Immature natural killer cell (primary cell): ENCODE measurements at regions not wholly inside any gene's neighbourhood (a gene's known extent, or its start where the extent isn't known, plus 50 kb on each side); places are given as distances from the start of the nearest gene placed in this dataset.
"Not testable (repeated sequence)": the region's sequence is repeated elsewhere in the genome, so short reads cannot be mapped to it uniquely, and the experiment has no call there.

Source experiments
- DNase-seq, 3 donors: peaks; one replicate each; pipeline ENCODE4 v3.0.0; 2022; ENCODE audit warnings: mixed read lengths in 1 of 3
- H3K27ac Mint-ChIP-seq, 6 donors: one replicate each; pipeline ENCODE4 v1.8.0; 2020; ENCODE audit warnings: mixed read lengths in 6 of 6, mild to moderate bottlenecking in 5 of 6, inconsistent platforms in 4 of 6, moderate library complexity in 3 of 6
- H3K27me3 Mint-ChIP-seq, 3 donors: one replicate each; pipeline ENCODE4 v1.8.0; 2020 to 2021; ENCODE audit warnings: low read depth in 3 of 3, mild to moderate bottlenecking in 3 of 3, mixed read lengths in 3 of 3, moderate library complexity in 3 of 3, inconsistent platforms in 1 of 3
- H3K36me3 Mint-ChIP-seq, 3 donors: one replicate each; pipeline ENCODE4 v1.8.0; 2020; ENCODE audit warnings: mixed read lengths in 3 of 3, inconsistent platforms in 2 of 3, mild to moderate bottlenecking in 2 of 3
- H3K4me1 Mint-ChIP-seq, 2 donors: one replicate each; pipeline ENCODE4 v1.8.0; 2020; ENCODE audit warnings: inconsistent platforms in 2 of 2, mild to moderate bottlenecking in 2 of 2, mixed read lengths in 2 of 2, moderate library complexity in 1 of 2
- H3K4me3 Mint-ChIP-seq, 5 donors: one replicate each; pipeline ENCODE4 v1.8.0; 2020; ENCODE audit warnings: mild to moderate bottlenecking in 5 of 5, mixed read lengths in 5 of 5, inconsistent platforms in 3 of 5, moderate library complexity in 3 of 5
- H3K9me3 Mint-ChIP-seq, 6 donors: one replicate each; pipeline ENCODE4 v1.8.0; 2020; ENCODE audit warnings: mild to moderate bottlenecking in 6 of 6, mixed read lengths in 6 of 6, inconsistent platforms in 4 of 6, moderate library complexity in 3 of 6

DNA sequence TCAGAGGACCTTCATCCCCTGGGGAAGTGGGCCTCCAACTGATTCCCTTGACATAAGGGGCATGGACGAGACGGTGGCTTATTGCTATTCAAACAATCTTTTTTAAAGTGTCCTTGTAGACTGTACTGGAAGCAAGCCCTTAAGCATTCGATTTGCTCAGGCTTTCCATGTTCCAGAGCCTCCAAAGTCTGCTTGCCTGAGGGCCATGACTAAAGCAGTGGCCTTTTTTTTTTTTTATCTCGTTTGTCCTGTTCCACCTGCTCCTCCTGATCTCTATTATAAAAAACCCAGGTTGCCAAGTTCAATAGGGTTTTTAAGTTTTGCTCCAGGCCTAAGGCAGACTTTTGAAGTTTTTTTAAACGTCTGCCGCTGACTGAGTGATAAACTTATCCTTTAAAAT, 103.7 kb upstream of the AADAT start:
- H3K4me1 Mint-ChIP-seq = no peaks in the 10 kb centered on the region
- no peak overlapping the region for H3K4me3 Mint-ChIP-seq
- H3K27ac Mint-ChIP-seq = no peak overlapping the region

DNA sequence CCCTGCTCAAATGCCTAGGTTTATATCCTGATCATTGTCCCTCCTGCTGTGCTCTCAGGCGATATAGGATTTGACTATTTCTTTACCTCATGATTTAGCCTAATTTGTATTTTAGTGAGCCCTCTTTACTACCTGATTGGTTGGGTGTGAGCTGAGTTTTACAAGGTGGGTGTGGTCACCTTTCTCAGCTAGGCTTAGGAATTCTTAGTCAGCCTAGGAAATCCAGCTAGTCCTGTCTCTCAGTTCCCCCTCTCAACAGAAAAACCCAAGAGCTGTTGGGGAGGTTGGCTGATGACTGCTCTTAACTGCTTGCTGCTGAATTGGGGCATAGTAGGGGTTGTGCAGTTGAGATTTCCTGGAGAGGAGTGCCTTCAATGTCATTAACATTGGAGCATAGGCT, 100.5 kb upstream of the AADAT start:
- Mint-ChIP-seq H3K4me1 (no peaks in the 10 kb centered on the region), H3K4me3 (no peak overlapping the region), H3K36me3 (no peaks in the 10 kb centered on the region)

More for the DNA sequence above, 103.7 kb upstream of the AADAT start:
- Mint-ChIP-seq H3K36me3 (no peaks in the 10 kb centered on the region), H3K27me3 (peaks cover 0 to 4% (median 3%) of the 10 kb centered on the region in 3 donors), H3K9me3 (peaks cover 0 to 5% (median 2%) of the 10 kb centered on the region in 6 donors)
- DNase-seq = no peak

DNA sequence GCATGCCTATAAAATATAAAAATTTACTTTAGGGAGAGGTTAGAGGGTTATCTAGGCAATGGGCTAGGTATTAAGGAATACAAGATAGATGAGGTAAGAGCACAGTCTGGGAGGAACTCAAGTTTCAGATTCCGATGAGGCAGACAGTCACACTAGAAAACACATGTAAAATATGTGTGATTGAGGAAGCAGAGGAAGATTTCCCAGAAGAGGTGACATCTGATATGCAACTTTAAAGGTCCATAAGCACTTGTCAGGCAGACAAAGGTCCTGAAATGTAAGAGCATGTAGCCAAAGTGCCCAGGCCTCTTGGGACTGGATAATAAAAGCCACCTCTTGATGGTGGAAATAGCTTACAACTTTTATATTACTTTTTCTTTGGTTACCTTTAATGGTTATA, 81.1 kb upstream of the AADAT start:
- no peaks in the 10 kb centered on the region for H3K4me1 Mint-ChIP-seq
- H3K27me3 Mint-ChIP-seq = peaks cover 0 to 3% (median 1%) of the 10 kb centered on the region in 3 donors
- H3K27ac Mint-ChIP-seq = no peak overlapping the region
- H3K4me3 Mint-ChIP-seq = no peak overlapping the region
- no peak for DNase-seq
- no peaks in the 10 kb centered on the region for H3K36me3 Mint-ChIP-seq
- peaks cover 0 to 4% (median 2%) of the 10 kb centered on the region in 6 donors for H3K9me3 Mint-ChIP-seq

More for the DNA sequence above, 100.5 kb upstream of the AADAT start:
- Mint-ChIP-seq H3K27ac (no peak overlapping the region), H3K27me3 (peaks cover 0 to 2% (median 2%) of the 10 kb centered on the region in 3 donors), H3K9me3 (peaks cover 0 to 6% (median 2%) of the 10 kb centered on the region in 6 donors)
- no peak for DNase-seq

DNA sequence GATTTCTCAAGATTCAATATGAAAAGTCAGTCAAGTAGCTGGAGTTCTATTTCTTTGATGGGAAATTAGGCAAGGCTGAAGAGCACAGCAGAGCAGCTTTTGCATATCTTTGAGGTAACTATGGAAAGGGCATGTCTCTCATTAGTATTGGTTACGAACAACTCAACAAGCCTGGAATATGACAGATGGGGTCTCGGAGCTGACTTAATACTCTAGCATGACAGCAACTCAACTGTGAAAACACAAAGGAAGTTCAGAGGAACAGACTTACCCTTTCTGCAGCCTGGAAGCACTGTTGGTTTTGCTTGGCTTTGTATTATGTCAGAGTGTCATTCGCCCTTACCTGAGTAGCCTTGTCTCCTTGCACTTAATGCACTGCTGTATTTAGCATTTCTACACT, 79.9 kb upstream of the AADAT start:
- Mint-ChIP-seq H3K4me3 (no peak overlapping the region), H3K27me3 (peaks cover 0 to 3% (median 1%) of the 10 kb centered on the region in 3 donors), H3K9me3 (peaks cover 0 to 4% (median 2%) of the 10 kb centered on the region in 6 donors), H3K27ac (no peak overlapping the region), H3K4me1 (no peaks in the 10 kb centered on the region), H3K36me3 (no peaks in the 10 kb centered on the region)
- DNase-seq = no peak

DNA sequence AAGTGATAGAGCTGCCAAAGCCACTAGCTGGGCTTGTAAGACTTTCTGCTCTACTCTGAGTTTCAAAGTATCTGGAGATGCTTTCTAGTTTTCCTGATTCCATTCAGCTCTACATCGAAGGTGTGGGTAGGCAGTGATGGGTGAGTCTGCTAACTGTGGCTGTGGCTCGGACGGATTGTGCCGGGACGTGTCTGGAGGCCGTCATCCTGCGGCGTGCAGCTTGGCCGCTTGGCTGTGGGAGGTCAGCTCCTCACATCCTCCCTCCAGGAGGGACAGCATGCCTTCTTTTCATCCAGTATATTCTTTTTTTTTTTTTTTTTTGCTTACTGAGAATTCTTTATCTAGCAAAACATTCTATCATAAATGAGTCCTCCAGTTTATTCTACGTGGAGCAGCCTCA, 77.9 kb upstream of the AADAT start:
- Mint-ChIP-seq H3K36me3 (no peaks in the 10 kb centered on the region), H3K27ac (no peak overlapping the region), H3K4me1 (no peaks in the 10 kb centered on the region), H3K4me3 (no peak overlapping the region), H3K9me3 (peaks cover 0 to 7% (median 2%) of the 10 kb centered on the region in 6 donors), H3K27me3 (peaks cover 0 to 5% (median 1%) of the 10 kb centered on the region in 3 donors)
- DNase-seq = no peak

DNA sequence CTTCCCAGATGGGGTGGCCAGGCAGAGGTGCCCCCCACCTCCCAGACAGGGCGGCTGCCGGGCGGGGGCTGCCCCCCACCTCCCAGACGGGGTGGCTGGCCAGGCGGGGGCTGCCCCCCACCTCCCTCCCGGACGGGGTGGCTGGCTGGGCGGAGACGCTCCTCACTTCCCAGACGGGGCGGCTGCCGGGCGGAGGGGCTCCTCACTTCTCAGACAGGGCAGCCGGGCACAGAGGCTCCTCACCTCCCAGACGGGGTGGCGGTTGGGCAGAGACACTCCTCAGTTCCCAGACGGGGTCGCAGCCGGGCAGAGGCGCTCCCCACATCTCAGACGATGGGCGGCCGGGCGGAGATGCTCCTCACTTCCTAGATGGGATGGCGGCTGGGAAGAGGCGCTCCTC, 76.4 kb upstream of the AADAT start:
- H3K27me3 Mint-ChIP-seq, H3K4me3 Mint-ChIP-seq, H3K9me3 Mint-ChIP-seq, H3K4me1 Mint-ChIP-seq, DNase-seq, H3K36me3 Mint-ChIP-seq, H3K27ac Mint-ChIP-seq: not testable (repeated sequence)

DNA sequence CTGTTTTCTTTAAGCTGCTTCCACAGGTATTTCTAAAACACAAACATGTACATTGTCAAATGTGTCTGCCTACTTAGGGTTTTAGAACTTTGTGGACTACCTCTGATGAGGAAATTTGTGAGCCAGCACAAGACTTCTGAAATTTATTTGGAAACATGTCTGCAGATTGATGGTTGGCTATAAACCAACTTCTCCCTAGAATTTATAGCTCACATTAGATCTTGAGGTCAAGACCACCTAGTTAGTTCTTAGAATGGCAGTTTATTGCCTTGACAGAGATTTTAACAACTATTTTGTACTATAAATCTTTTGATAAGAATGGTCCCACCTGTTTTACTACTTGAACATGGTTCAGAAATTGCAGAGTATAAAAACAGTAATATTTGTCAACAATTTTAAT, 72.7 kb upstream of the AADAT start:
- Mint-ChIP-seq H3K4me1 (no peaks in the 10 kb centered on the region), H3K27ac (no peak overlapping the region), H3K36me3 (no peaks in the 10 kb centered on the region), H3K4me3 (no peak overlapping the region), H3K27me3 (peaks cover 1 to 7% (median 2%) of the 10 kb centered on the region in 3 donors), H3K9me3 (peaks cover 0 to 7% (median 5%) of the 10 kb centered on the region in 6 donors)
- no peak for DNase-seq

DNA sequence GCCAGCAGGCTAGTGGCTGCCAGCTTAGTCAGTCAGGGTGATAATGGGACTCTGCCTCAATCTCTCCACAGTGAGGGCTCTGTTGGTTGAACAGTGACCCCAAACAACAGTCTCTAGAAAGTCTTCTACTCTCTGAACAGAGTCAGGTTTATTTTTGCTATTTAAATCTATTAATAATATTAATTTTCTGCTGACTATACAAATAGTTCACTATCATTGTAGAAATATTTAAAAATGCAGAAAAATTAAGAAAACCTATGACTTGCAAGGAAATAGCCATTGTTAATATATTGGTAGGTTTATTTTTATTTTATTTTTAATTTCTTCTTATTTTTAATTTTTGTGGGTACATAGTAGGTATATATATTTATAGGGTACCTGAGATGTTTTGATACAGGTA, 67.9 kb upstream of the AADAT start:
- Mint-ChIP-seq H3K36me3 (no peaks in the 10 kb centered on the region), H3K4me1 (no peaks in the 10 kb centered on the region), H3K27me3 (peaks cover 4 to 7% (median 4%) of the 10 kb centered on the region in 3 donors), H3K9me3 (peaks cover 0 to 18% (median 4%) of the 10 kb centered on the region in 6 donors), H3K4me3 (no peak overlapping the region), H3K27ac (no peak overlapping the region)
- no peak for DNase-seq

DNA sequence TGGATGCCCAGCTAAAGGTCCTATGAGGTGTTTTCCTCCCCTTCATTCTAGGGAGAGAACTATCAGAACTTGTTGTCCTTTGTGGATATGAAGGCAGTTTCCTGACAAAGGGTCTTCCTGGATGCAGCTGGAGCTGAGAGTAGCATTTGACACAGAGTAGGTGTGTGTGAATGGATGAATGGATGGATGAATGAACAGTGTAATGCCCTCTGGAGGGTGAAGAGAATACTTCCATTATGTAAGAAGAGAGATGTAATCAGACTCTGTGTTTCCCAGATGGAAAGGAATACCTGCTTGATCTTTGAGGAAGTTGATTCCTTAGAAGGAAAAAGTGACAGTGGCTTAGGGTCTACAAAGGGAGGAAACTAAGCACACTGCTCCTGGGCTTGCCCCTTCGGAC, 55.4 kb upstream of the AADAT start:
- no peak for DNase-seq
- no peaks in the 10 kb centered on the region for H3K36me3 Mint-ChIP-seq
- H3K4me1 Mint-ChIP-seq = no peaks in the 10 kb centered on the region
- no peak overlapping the region for H3K27ac Mint-ChIP-seq
- no peak overlapping the region for H3K4me3 Mint-ChIP-seq
- H3K27me3 Mint-ChIP-seq = no peaks in the 10 kb centered on the region
- peaks cover 0 to 1% (median 0%) of the 10 kb centered on the region in 6 donors for H3K9me3 Mint-ChIP-seq

DNA sequence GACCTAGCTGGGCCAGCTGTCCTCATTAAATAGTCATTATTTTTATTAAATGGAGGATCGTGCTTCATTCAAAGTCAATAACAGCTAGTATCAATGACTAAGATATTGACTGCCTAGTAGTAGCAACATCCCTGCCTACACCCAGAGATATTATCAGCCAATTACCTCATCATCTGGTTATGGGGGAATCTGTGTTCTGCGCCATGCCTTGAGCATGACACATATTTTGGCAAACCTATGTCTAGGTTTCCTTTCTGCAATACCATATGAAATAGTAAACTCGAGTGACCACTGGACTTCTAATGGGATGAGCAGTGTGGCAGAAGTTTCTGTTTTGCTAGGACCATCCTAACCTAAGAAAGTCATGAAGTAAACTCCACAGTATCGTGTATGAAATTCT, 50.0 kb upstream of the AADAT start:
- Mint-ChIP-seq H3K36me3 (no peaks in the 10 kb centered on the region), H3K4me3 (no peak overlapping the region)

More for the DNA sequence above, 50.0 kb upstream of the AADAT start:
- no peak for DNase-seq
- H3K27ac Mint-ChIP-seq = no peak overlapping the region
- H3K27me3 Mint-ChIP-seq = peaks cover 2 to 3% (median 2%) of the 10 kb centered on the region in 3 donors
- H3K9me3 Mint-ChIP-seq = peaks cover 0 to 5% (median 0%) of the 10 kb centered on the region in 6 donors
- H3K4me1 Mint-ChIP-seq = peaks cover 1 to 7% of the 10 kb centered on the region in 2 donors
